NB4 (cell line): ENCODE measurements at regions not wholly inside any gene's neighbourhood (a gene's known extent, or its start where the extent isn't known, plus 50 kb on each side); places are given as distances from the start of the nearest gene placed in this dataset.

ENCODE experiments used
- DNase-seq: peaks from one replicate; pipeline ENCODE4 v3.0.0; 2010; ENCODE audit warnings: low read depth
- H3K4me3 ChIP-seq: one replicate; pipeline ENCODE4 v1.5.1; 2011; ENCODE audit warnings: mild to moderate bottlenecking, low read depth, low read length, moderate library complexity
- CTCF ChIP-seq: IDR thresholded peaks from one replicate; pipeline ENCODE4 v1.5.1; 2012; ENCODE audit warnings: low read depth, low read length
- MAX ChIP-seq: IDR thresholded peaks from 2 replicates; pipeline ENCODE4 v1.6.1; 2011; ENCODE audit warnings: low read depth, low read length
- MYC ChIP-seq: IDR thresholded peaks from 2 replicates; pipeline ENCODE4 v1.6.1; 2011; ENCODE audit warnings: low read depth, low read length
- POLR2A ChIP-seq: IDR thresholded peaks from 2 replicates; pipeline ENCODE4 v1.6.1; 2011; ENCODE audit warnings: mild to moderate bottlenecking; ENCODE audit not compliant: insufficient read length; ENCODE audit errors: extremely low read depth

GRCh38 chr10:2244471-2244870, 507.1 kb upstream of the ADARB2 start:
- no peak overlapping the region for H3K4me3 ChIP-seq
- TF ChIP-seq CTCF = no peak
- TF ChIP-seq POLR2A = no peak
- no peak for TF ChIP-seq MYC
- no peak for TF ChIP-seq MAX
- DNase-seq = no peak

GRCh38 chr10:2236876-2237275, 499.6 kb upstream of the ADARB2 start:
- no peak for TF ChIP-seq CTCF
- DNase-seq = no peak
- H3K4me3 ChIP-seq = no peak overlapping the region

GRCh38 chr10:2232479-2232878, 495.2 kb upstream of the ADARB2 start:
- TF ChIP-seq CTCF = no peak
- TF ChIP-seq POLR2A = no peak
- no peak for TF ChIP-seq MAX
- TF ChIP-seq MYC = no peak
- DNase-seq = peak; percentile 2
- no peak overlapping the region for H3K4me3 ChIP-seq

GRCh38 chr10:2230478-2230877, 493.2 kb upstream of the ADARB2 start:
- no peak for DNase-seq
- TF ChIP-seq MYC (no peak), MAX (no peak), CTCF (no peak), POLR2A (no peak)
- no peak overlapping the region for H3K4me3 ChIP-seq

- no peak for DNase-seq
- TF ChIP-seq POLR2A (no peak), MAX (no peak), MYC (no peak)
- no peak overlapping the region for H3K4me3 ChIP-seq
Measured at GRCh38 chr10:2228320-2228901, 491.1 kb upstream of the ADARB2 start.

GRCh38 chr10:2225609-2226008, 488.3 kb upstream of the ADARB2 start:
- DNase-seq = no peak
- TF ChIP-seq POLR2A (no peak), MAX (no peak), MYC (no peak), CTCF (no peak)

More at GRCh38 chr10:2225609-2226008, 488.3 kb upstream of the ADARB2 start:
- H3K4me3 ChIP-seq = no peak overlapping the region
